HL-60 (cell line): ENCODE measurements at regions not wholly inside any gene's neighbourhood (a gene's known extent, or its start where the extent isn't known, plus 50 kb on each side); places are given as distances from the start of the nearest gene placed in this dataset.

Source experiments
- GABPA ChIP-seq: IDR thresholded peaks from 2 replicates; pipeline ENCODE4 v1.6.1; 2012; ENCODE audit warnings: low read depth
- POLR2AphosphoS5 ChIP-seq: IDR thresholded peaks from 2 replicates; pipeline ENCODE4 v1.6.1; 2012; ENCODE audit warnings: low read depth
- SPI1 ChIP-seq: IDR thresholded peaks from 2 replicates; pipeline ENCODE4 v1.6.1; 2012; ENCODE audit warnings: low read depth, mild to moderate bottlenecking, borderline replicate concordance
- TF ChIP-seq, protein P1 (sequence below): IDR thresholded peaks from one replicate; pipeline ENCODE4 v1.5.1; 2011; ENCODE audit warnings: low read length, control low read depth, inconsistent platforms; ENCODE audit not compliant: insufficient read depth
- TF ChIP-seq, protein P2 (sequence below): IDR thresholded peaks from 2 replicates; pipeline ENCODE4 v1.6.1; 2012; ENCODE audit warnings: low read depth; ENCODE audit not compliant: insufficient replicate concordance

DNA sequence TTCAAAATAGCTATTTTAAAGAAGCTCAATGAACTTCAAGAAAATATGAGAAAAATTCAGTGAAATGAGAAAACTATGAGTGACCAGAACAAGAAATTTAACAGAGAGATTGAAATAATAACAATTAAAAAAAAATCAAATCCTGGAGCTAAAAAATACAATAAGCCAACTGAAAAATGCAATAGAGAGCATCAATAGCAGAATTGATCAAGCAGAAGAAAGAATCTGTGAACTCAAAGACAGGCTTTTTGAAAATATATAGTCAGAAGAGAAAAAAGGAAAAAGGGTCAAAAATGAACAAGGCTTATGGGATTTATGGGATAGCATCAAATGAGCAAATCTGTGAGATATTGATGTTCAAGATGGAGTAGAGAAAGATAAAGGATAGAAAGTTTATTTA lies 133.0 kb downstream of the OTUD1 start:
- TF ChIP-seq, protein P1, sequence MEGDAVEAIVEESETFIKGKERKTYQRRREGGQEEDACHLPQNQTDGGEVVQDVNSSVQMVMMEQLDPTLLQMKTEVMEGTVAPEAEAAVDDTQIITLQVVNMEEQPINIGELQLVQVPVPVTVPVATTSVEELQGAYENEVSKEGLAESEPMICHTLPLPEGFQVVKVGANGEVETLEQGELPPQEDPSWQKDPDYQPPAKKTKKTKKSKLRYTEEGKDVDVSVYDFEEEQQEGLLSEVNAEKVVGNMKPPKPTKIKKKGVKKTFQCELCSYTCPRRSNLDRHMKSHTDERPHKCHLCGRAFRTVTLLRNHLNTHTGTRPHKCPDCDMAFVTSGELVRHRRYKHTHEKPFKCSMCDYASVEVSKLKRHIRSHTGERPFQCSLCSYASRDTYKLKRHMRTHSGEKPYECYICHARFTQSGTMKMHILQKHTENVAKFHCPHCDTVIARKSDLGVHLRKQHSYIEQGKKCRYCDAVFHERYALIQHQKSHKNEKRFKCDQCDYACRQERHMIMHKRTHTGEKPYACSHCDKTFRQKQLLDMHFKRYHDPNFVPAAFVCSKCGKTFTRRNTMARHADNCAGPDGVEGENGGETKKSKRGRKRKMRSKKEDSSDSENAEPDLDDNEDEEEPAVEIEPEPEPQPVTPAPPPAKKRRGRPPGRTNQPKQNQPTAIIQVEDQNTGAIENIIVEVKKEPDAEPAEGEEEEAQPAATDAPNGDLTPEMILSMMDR, result no peak
- TF ChIP-seq POLR2AphosphoS5 (no peak), SPI1 (no peak), GABPA (no peak)
- TF ChIP-seq, protein P2, sequence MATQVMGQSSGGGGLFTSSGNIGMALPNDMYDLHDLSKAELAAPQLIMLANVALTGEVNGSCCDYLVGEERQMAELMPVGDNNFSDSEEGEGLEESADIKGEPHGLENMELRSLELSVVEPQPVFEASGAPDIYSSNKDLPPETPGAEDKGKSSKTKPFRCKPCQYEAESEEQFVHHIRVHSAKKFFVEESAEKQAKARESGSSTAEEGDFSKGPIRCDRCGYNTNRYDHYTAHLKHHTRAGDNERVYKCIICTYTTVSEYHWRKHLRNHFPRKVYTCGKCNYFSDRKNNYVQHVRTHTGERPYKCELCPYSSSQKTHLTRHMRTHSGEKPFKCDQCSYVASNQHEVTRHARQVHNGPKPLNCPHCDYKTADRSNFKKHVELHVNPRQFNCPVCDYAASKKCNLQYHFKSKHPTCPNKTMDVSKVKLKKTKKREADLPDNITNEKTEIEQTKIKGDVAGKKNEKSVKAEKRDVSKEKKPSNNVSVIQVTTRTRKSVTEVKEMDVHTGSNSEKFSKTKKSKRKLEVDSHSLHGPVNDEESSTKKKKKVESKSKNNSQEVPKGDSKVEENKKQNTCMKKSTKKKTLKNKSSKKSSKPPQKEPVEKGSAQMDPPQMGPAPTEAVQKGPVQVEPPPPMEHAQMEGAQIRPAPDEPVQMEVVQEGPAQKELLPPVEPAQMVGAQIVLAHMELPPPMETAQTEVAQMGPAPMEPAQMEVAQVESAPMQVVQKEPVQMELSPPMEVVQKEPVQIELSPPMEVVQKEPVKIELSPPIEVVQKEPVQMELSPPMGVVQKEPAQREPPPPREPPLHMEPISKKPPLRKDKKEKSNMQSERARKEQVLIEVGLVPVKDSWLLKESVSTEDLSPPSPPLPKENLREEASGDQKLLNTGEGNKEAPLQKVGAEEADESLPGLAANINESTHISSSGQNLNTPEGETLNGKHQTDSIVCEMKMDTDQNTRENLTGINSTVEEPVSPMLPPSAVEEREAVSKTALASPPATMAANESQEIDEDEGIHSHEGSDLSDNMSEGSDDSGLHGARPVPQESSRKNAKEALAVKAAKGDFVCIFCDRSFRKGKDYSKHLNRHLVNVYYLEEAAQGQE, result no peak
